ENCODE measurements at regions not wholly inside any gene's neighbourhood (a gene's known extent, or its start where the extent isn't known, plus 50 kb on each side); places are given as distances from the start of the nearest gene placed in this dataset.

DNA sequence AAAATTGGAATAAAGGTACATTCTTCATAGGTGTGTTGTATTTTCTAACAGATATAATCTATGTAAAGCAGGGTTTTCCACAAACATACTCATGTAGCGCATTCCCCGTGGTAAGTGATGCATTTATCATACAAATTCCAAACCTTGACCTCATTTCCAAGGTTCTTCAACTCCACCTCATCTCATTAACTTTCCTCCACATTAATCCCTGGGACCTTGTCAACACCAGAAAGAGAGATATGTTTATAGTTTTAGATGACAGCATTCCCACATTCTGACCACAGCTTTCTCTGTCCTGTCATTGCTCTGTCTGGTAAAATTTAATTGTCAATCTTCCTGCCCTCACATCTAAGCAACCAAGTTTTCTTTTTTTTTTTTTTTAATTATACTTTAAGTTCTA, 415.1 kb downstream of the TMEM161B start:
- no peak for DNase-seq

GRCh38 chr5:87851603-87852002, 417.0 kb downstream of the TMEM161B start:
- no peak for DNase-seq

- DNase-seq: no peak
Measured at GRCh38 chr5:87850843-87851242, 417.8 kb downstream of the TMEM161B start.

DNA sequence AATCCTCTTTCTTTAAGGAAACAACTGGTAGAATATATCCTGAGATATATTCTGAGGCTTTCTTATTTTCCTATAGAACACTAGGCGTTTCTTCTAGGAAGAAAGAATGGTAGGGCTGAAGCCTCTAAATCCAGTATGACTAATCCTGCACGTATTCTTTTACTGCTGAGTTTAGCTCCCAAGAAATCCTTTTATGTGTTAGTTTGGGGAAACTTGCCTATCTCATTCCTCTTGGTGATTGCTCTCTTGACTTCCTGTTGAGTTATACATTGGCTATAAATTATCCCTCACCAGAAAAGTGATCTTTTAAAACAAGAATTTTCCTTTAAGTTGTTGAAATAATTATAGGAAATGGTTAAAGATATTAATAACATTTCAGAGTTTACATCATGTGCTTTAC, 422.9 kb downstream of the TMEM161B start:
- DNase-seq: no peak

GRCh38 chr5:87844866-87845265, 423.8 kb downstream of the TMEM161B start:
- no peak for DNase-seq

- DNase-seq: no peak
Measured at GRCh38 chr5:87844449-87844848, 424.2 kb downstream of the TMEM161B start.

DNA sequence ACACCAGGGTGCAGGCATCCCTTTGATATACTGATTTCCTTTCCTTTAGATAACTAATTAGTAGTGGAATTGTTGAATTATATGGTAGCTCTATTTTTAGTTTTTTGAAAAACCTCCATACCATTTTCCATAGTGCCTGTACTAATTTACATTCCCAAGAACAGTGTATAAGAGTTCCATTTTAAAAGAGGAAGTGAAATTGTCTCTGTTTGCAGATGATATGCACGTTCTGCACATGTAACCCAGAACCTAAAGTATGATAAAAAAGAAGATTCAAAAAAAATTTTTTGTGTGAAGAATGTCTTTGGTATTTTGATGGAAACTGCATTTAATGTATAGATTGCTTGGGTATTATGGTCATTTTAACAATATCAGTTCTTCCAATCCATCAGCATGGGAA, 424.0 kb upstream of the CCNH start:
- no peak for DNase-seq

GRCh38 chr5:87831499-87831898, 418.8 kb upstream of the CCNH start:
- no peak for DNase-seq

GRCh38 chr5:87829217-87829551, 416.5 kb upstream of the CCNH start:
- no peak for DNase-seq

DNA sequence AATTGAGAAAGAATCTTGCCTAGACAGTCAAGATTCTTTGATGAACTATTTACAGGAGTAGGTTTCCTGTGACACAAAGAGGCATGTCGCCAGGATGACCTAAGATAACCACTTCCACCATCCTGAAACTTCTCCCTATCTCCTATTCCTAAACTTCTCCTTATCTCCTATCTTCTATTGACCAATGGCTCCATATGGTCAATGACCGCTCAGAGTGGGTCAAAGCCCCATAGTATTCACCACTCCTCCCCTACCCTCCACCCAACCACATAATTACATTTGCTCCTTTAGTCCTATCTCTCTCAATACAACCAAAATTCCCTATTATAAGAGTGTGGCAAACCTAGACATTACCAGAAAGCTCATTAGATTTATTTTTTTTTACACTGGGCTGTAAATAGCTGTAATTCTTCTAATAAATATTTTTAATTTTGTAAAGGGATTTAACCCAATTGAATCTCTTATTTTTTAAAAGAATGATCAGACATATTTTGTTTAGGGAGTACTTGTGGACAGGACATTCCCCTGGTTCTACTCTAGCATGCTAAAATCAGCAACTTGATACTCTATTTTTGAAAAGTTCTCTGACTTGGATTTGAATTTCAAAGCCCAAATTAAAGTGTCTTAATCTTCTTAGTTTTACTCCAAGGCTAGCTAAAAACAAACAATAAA, 416.0 kb upstream of the CCNH start:
- DNase-seq: no peak

DNA sequence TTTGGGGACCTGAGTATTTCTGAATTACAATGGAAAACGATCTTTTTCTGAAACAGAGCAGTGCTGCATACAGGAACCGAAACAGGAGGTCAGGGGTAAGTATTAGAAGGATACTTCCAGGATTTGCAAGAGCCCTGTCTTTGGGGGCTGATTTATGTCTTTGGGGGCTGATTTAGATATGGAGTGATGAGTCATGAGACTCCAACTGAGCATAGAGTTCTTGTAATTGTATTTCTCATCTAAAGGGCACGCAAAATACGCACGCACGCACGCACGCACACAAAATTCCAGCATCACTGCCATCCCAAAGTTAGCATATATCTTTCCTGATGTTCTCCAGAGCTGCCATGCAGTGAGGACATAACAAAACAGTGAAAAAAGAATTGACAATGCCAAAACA, 414.8 kb upstream of the CCNH start:
- DNase-seq: no peak

DNA sequence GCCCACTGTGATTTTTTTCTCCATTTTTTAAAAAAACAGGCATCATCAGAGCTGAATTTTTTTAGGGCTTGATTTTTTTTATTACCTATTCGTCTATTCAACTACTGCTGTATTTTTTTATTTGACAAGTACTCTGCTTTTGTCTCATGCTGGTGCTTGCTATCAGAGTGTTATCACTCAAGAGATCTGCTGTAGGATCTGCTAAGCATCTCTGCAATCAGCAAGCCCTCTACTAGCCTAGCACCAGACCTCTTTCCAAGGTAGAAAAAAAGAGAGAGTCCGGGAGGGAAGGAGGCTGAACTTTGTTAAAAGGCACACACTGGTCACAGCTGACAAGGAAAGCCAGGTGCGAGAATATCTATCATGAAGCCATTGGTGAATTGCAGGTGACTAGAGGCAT, 413.8 kb upstream of the CCNH start:
- DNase-seq: no peak

GRCh38 chr5:87825583-87825982, 412.9 kb upstream of the CCNH start:
- DNase-seq: no peak

- DNase-seq: no peak
Measured at GRCh38 chr5:87807783-87808182, 395.1 kb upstream of the CCNH start.

DNA sequence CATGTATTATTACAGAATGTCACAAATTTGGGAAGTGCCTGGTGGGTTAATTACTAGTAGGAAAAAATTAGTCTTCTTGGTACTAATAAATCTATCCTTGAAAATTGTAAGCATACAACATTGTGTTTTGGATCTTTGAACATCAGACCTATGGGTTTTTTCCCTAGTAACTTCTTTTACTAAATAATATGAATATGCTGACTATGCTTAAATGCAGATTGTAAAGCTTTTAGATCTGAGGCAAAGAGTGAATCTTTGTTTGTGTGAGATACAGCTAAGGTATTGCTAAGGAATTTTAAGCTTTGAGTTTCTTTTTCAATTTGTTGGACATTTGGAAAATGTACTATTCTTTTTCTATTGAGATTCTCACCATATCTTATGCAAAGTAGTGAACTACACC, 390.6 kb upstream of the CCNH start:
- no peak for DNase-seq

GRCh38 chr5:87791869-87792268, 379.1 kb upstream of the CCNH start:
- no peak for DNase-seq

- DNase-seq: no peak
Measured at GRCh38 chr5:87788416-87788815, 375.7 kb upstream of the CCNH start.

DNA sequence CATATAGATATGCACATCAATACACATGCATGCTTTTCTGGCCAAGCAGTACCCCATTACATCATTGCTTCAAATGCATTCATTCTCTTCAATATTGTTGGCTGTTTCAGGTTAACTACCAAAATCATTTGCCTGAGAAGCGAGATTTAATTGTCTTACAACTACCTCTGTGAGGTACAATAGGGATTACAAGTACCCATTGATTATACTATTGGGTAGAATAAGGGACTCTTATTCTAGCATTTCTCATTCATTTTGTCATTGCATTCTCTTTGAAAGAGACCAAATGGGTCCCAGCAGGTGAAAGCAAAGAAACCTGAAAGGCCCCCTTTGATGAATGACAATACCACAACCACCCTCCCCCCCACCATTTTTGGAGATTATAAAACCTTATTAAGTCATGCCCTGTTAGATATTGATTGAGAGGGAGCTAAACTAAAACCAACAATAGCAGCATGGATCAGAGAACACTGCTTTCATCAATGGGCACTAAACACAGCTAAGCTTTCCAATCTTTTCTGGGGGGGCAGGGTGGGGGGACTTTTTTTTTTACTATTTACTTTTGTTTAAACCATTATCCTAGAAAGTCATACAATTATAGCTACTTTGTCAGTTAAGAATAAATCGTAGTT, 375.0 kb upstream of the CCNH start:
- DNase-seq: no peak

DNA sequence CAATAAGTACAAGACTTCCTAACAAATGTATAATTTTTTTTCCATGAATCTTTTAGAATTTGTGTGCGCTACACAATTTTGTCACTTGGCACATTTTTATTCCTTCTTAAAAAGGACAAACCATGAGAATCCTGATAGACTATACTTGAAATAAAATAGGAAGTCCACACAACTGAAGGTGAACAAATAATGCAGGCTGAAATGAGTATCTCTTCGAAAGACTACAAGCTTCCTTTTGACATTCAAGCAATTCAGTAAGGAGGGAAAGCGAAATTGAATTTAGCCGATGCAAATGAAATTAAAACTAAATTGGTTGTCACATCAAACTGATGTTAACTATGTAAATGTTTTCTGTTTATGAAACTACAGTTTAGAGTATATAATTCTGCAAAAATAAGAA, 374.4 kb upstream of the CCNH start:
- DNase-seq: no peak

DNA sequence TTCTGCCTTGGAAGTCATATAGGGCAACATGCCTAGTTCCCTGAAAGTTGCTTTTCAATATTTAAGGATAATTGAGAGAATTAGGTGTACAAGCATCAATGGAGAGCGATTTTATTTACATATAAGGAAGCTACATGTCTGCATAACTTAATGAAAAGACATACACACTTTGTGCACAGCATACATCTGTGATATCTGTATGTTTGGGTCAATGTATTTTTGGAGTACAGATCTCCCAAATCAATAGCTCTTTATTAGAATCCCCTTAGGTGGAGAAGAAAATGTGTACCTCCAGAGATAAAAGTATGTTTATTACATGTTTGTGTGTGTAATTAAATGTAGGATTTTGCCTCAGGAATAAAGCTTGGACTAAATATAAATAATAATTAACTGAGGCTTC, 373.7 kb upstream of the CCNH start:
- DNase-seq: no peak

DNA sequence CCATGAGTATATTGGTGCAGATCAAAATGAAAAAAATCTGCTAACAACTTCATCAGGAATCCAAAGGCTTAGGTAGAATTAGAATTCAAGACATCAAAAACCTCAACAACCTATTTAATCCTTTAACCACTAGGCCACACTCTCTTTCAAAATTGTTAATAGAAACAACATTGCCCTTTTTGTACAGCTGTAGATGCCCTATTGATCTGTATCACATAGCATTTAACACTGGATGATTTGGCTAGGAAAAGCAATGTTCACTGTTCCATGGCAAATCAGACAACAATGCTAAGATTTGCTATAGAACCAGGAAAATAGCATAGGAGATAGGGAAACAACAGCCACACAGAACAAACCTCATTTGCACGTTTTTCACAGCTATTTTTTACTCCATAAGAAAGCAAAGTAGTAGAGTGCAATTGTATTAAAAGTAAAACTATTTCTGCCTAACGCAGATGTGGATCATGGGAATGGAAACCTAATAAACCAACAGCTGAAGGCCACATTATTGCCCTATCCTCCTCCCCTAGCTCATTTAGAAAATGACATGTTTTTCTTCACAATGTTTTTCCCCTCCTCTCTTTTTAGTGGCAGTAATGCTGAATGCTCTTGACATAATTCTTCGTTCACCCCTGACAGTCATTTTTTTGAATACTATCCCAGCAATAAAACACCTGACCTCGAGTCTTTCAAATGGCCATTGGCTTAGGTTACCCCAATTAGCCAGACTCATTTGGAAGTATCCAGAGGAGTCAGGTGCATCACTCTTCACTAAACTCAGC, 373.0 kb upstream of the CCNH start:
- no peak for DNase-seq

DNA sequence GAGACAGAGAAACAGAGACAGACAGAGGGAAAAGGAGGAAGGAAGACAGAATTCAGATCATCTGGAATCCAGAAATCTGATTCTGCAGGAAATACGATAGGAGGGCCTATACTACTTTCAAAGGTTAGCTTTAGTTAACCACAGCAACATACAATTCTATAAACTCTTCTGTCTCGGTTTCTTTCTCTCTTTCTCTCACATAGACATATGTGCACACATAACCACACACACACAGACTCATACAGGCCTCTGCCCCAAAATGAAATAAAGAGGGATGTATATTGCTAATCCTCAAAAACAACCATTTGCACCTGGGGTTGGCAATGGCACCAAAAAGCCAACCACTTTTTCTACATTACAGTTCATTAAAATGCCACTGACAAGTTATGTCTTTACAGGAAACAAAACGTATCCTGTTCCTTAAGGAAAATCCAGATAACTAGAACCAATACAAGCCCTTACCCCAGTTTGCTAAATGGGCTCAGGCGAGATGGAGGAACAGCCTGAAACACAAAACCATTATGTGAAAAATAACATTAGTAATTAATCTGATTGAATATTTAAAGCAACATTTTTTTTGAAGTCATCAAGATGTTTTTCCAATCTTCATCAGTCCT, 372.3 kb upstream of the CCNH start:
- no peak for DNase-seq

DNA sequence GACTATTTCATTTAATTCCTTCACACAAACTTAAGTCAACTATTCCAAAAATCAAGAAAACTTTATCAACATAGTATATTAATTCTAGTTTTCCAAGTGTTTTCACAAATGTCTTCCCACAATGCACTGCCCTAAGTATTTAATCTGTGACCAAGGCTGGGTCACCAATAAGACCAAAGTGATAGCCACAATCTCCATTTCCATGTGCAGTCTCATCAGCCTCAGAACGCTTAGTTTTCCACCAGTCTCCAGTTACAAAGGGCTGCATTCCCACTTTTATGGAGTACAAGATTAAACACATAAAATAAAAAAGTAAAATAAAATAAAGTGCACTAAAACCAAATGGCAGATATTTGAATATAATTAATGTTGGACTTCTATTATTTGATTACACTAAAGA, 371.6 kb upstream of the CCNH start:
- DNase-seq: no peak

DNA sequence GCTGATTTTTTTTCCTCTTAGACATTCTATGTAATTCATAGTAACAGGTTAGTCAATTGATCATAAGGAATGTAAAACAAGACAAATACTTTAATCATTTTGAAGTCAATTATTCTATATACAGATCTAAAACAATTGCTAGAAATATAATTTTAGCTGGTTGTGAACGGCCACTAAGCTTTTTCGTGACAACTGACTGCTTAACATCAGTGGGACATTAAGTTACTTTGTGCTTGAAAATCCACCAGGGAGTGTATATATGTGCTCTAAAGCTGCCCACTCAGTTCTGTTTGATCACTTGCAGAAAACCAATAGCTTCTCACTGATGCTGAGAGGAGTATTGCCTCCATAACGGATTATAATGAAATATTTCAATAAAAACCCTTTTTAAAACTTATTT, 370.2 kb upstream of the CCNH start:
- DNase-seq: no peak

All from NCI-H1694 (cell line).